ENCODE measurements at regions not wholly inside any gene's neighbourhood (a gene's known extent, or its start where the extent isn't known, plus 50 kb on each side); places are given as distances from the start of the nearest gene placed in this dataset.

GRCh38 chr17:13403982-13404946 lies 197.5 kb downstream of the HS3ST3A1 start:
- TF ChIP-seq POLR2AphosphoS5 (IDR thresholded peaks at IDR 0.05; ENCODE audit: low read depth, low read length) = no peak
- no peak for TF ChIP-seq SIN3A (IDR thresholded peaks at IDR 0.05; ENCODE audit: borderline replicate concordance, insufficient read depth, low read length)
- no peak for TF ChIP-seq REST (IDR thresholded peaks at IDR 0.05; ENCODE audit: insufficient read depth in 1 of 2, low read depth in 2 of 2, low read length in 2 of 2)
- TF ChIP-seq TAF1 (IDR thresholded peaks at IDR 0.05; ENCODE audit: borderline replicate concordance, insufficient read depth, low read length) = no peak
